ENCODE measurements at regions not wholly inside any gene's neighbourhood (a gene's known extent, or its start where the extent isn't known, plus 50 kb on each side); places are given as distances from the start of the nearest gene placed in this dataset.

GRCh38 chr5:1641041-1641440 is 117.3 kb upstream of the LPCAT1 start:
- no peak for TF ChIP-seq CTCF (IDR thresholded peaks at IDR 0.05)
- no peak for TF ChIP-seq REST (IDR thresholded peaks at IDR 0.05; ENCODE audit: insufficient read depth in 1 of 2, low read depth in 2 of 2, low read length in 1 of 2)
- no peak for TF ChIP-seq SIN3A (IDR thresholded peaks at IDR 0.05; ENCODE audit: borderline replicate concordance, insufficient read depth, low read depth, low read length)
- TF ChIP-seq TCF7L2 (IDR thresholded peaks at IDR 0.05; ENCODE audit: low read depth, low read length) = no peak
- no peak for TF ChIP-seq POLR2AphosphoS5 (IDR thresholded peaks at IDR 0.05; ENCODE audit: low read depth, low read length)

Data from Panc1 (cell line).